Adrenal gland (tissue), 5 donors: ENCODE measurements at regions not wholly inside any gene's neighbourhood (a gene's known extent, or its start where the extent isn't known, plus 50 kb on each side); places are given as distances from the start of the nearest gene placed in this dataset.

Experiments used
- CTCF ChIP-seq, 6 experiments: fragments of 450-650 bp in 4 of 6; fragments of 200-600 bp in 2 of 6; sonication (generic) in 1 of 6; IDR thresholded peaks; 1 replicate in 5 of 6; 2 replicates in 1 of 6; pipeline versions ENCODE4 v1.5.1 to v1.8.0; 2016 to 2021; ENCODE audit warnings: antibody characterized with exemption in 6 of 6, mild to moderate bottlenecking in 2 of 6, moderate library complexity in 1 of 6
- POLR2A ChIP-seq, 2 donors: fragments of 450-650 bp; IDR thresholded peaks; one replicate each; pipeline ENCODE4 v1.6.1; 2017; ENCODE audit warnings: antibody characterized with exemption in 2 of 2, mild to moderate bottlenecking in 2 of 2, moderate library complexity in 1 of 2
- donor health status: DM: no; HTN: no; CAD: no.

GRCh38 chr1:57479471-57479870 is 55.6 kb upstream of the DAB1 start:
- TF ChIP-seq CTCF (IDR thresholded peaks at IDR 0.05) (no peak), POLR2A (IDR thresholded peaks at IDR 0.05) (no peak)
